ENCODE measurements at regions not wholly inside any gene's neighbourhood (a gene's known extent, or its start where the extent isn't known, plus 50 kb on each side); places are given as distances from the start of the nearest gene placed in this dataset.

- TF ChIP-seq CTCF (conservative IDR thresholded peaks at IDR 0.05; ENCODE audit: low read depth in 2 of 2) (no peak), STAT1 (IDR thresholded peaks at IDR 0.05; ENCODE audit: unreplicated experiment) (no peak), POLR2AphosphoS5 (IDR thresholded peaks at IDR 0.05; ENCODE audit: low read depth) (no peak), EZH2phosphoT487 (IDR thresholded peaks at IDR 0.05; ENCODE audit: unreplicated experiment) (no peak), ZNF114 (CRISPR knock-in tag; IDR thresholded peaks at IDR 0.05) (no peak), REST (IDR thresholded peaks at IDR 0.05; ENCODE audit: unreplicated experiment) (no peak), EZH2 (IDR thresholded peaks at IDR 0.05; ENCODE audit: low read depth, unreplicated experiment) (no peak), ETS1 (IDR thresholded peaks at IDR 0.05) (no peak), JUNB (IDR thresholded peaks at IDR 0.05; ENCODE audit: unreplicated experiment) (no peak), CREB1 (CRISPR knock-in tag; IDR thresholded peaks at IDR 0.05; ENCODE audit: low read depth) (no peak)
Observed at GRCh38 chr16:73547552-73548403, 499.9 kb upstream of the ZFHX3 start.
